Keratinocyte (primary cell): ENCODE measurements at regions not wholly inside any gene's neighbourhood (a gene's known extent, or its start where the extent isn't known, plus 50 kb on each side); places are given as distances from the start of the nearest gene placed in this dataset.

Source experiments
- DNase-seq: peaks from one replicate; pipeline ENCODE4 v3.0.0-alpha.2; 2011; ENCODE audit warnings: low read depth, missing footprints, low spot score
- FAIRE-seq: peaks from 2 replicates; lab custom pipeline; 2011; peaks lifted over from hg19 to GRCh38; lab: Jason Lieb, UNC
- H2AFZ ChIP-seq: 2 replicates; pipeline ENCODE4 v1.6.0; 2012; ENCODE audit warnings: low read length, control low read depth, inconsistent platforms; ENCODE audit not compliant: control insufficient read depth
- H3K27ac ChIP-seq: 2 replicates; pipeline ENCODE4 v1.5.1; 2011; ENCODE audit warnings: low read length; ENCODE audit not compliant: control insufficient read depth, insufficient read depth
- H3K27me3 ChIP-seq: 3 replicates; pipeline ENCODE4 v1.6.0; 2011; ENCODE audit warnings: low read length; ENCODE audit not compliant: control insufficient read depth, insufficient read depth; ENCODE audit errors: extremely low read depth
- H3K36me3 ChIP-seq, 2 experiments: 2 replicates in 1 of 2; 3 replicates in 1 of 2; pipeline ENCODE4 v1.5.1; 2011; ENCODE audit warnings: low read length in 2 of 2, mild to moderate bottlenecking in 1 of 2; ENCODE audit not compliant: control insufficient read depth in 2 of 2, insufficient read depth in 2 of 2; ENCODE audit errors: extremely low read depth in 1 of 2
- H3K4me1 ChIP-seq: 3 replicates; pipeline ENCODE4 v1.5.1; 2011; ENCODE audit warnings: low read length; ENCODE audit not compliant: control insufficient read depth, insufficient read depth; ENCODE audit errors: extremely low read depth
- H3K4me2 ChIP-seq: 3 replicates; pipeline ENCODE4 v1.6.0; 2011; ENCODE audit warnings: low read depth, low read length; ENCODE audit not compliant: control insufficient read depth, insufficient read depth; ENCODE audit errors: extremely low read depth
- H3K4me3 ChIP-seq, 3 experiments: fragments of 200-600 bp in 1 of 3; sonication (generic) in 1 of 3; 2 replicates in 2 of 3; 3 replicates in 1 of 3; pipeline ENCODE4 v1.5.1; 2011 to 2016; ENCODE audit warnings: low read length in 3 of 3, mild to moderate bottlenecking in 3 of 3, control low read depth in 2 of 3, inconsistent platforms in 1 of 3, low read depth in 1 of 3, mixed read lengths in 1 of 3, mixed run types in 1 of 3, moderate library complexity in 1 of 3; ENCODE audit not compliant: control insufficient read depth in 2 of 3, insufficient read depth in 2 of 3; ENCODE audit errors: extremely low read depth in 1 of 3
- H3K79me2 ChIP-seq: 2 replicates; pipeline ENCODE4 v1.6.0; 2012; ENCODE audit warnings: low read length; ENCODE audit not compliant: control insufficient read depth, insufficient read depth
- H3K9ac ChIP-seq: 3 replicates; pipeline ENCODE4 v1.6.0; 2011; ENCODE audit warnings: low read length; ENCODE audit not compliant: control insufficient read depth, insufficient read depth; ENCODE audit errors: extremely low read depth
- H3K9me1 ChIP-seq: 3 replicates; pipeline ENCODE4 v1.6.0; 2011; ENCODE audit warnings: low read length; ENCODE audit not compliant: control insufficient read depth, insufficient read depth; ENCODE audit errors: extremely low read depth
- H3K9me3 ChIP-seq: 2 replicates; pipeline ENCODE4 v1.5.1; 2012; ENCODE audit warnings: low read depth, low read length; ENCODE audit not compliant: control insufficient read depth
- H4K20me1 ChIP-seq: 3 replicates; pipeline ENCODE4 v1.6.0; 2011; ENCODE audit warnings: low read length; ENCODE audit not compliant: control insufficient read depth, insufficient read depth; ENCODE audit errors: extremely low read depth
- EZH2 ChIP-seq: IDR thresholded peaks from one replicate; pipeline ENCODE4 v1.6.1; 2012; ENCODE audit warnings: inconsistent platforms, mild to moderate bottlenecking, low read length, moderate library complexity
- dilution Hi-C: fragments of 300-500 bp; cut with MboI; formaldehyde crosslinking; loops from one replicate; pipeline ENCODE4 v1.7.0; 2020; ENCODE audit warnings: low sequenced_read_pairs; ENCODE audit not compliant: extremely low pct_ligation_motif_present
- TF ChIP-seq, protein P1 (sequence below), 3 experiments: IDR thresholded peaks in 1 of 3; conservative IDR thresholded peaks in 1 of 3; optimal IDR thresholded peaks in 1 of 3; 2 replicates in 2 of 3; 3 replicates in 1 of 3; pipeline versions ENCODE3 to v1.5.1; 2011; ENCODE audit warnings: low read length in 3 of 3, mild to moderate bottlenecking in 3 of 3, moderate library complexity in 2 of 3, control low read depth in 1 of 3, inconsistent platforms in 1 of 3; ENCODE audit not compliant: insufficient read depth in 2 of 3; ENCODE audit errors: extremely low read depth in 1 of 3

DNA sequence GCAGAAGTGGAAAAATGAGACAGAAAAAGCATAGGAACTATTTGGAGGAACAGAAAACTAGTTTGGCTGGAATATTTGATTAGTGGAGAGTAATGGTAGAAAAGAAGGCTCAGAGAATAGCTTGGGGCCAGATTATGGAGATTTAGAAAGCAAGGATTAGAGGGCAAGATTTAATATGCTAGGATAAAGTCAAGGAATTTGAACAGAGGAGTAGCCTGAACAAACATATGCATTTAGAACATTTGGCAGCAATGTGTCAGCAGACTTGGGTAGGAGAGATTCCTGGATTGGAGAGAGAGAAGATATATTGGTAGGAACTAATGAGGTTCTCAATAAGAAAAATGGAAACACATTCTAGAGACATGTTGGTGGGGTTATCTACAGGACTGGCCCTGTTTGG, 229.2 kb upstream of the PKP2 start:
- TF ChIP-seq EZH2, result no peak
- TF ChIP-seq, protein P1, sequence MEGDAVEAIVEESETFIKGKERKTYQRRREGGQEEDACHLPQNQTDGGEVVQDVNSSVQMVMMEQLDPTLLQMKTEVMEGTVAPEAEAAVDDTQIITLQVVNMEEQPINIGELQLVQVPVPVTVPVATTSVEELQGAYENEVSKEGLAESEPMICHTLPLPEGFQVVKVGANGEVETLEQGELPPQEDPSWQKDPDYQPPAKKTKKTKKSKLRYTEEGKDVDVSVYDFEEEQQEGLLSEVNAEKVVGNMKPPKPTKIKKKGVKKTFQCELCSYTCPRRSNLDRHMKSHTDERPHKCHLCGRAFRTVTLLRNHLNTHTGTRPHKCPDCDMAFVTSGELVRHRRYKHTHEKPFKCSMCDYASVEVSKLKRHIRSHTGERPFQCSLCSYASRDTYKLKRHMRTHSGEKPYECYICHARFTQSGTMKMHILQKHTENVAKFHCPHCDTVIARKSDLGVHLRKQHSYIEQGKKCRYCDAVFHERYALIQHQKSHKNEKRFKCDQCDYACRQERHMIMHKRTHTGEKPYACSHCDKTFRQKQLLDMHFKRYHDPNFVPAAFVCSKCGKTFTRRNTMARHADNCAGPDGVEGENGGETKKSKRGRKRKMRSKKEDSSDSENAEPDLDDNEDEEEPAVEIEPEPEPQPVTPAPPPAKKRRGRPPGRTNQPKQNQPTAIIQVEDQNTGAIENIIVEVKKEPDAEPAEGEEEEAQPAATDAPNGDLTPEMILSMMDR (optimal IDR thresholded peaks at IDR 0.05 in 1 of 3, IDR thresholded peaks at IDR 0.05 in 1 of 3, conservative IDR thresholded peaks at IDR 0.05 in 1 of 3; ENCODE audit: extremely low read depth in 1 of 3, insufficient read depth in 2 of 3, low read length in 3 of 3), result no peak
- Histone ChIP-seq H3K4me1 (no peaks in the 10 kb centered on the region), H3K79me2 (no peaks in the 10 kb centered on the region), H3K36me3 (no peaks in the 10 kb centered on the region), H3K9me1 (no peaks in the 10 kb centered on the region), H3K27me3 (no peaks in the 10 kb centered on the region), H2AFZ (no peak overlapping the region), H3K4me2 (no peak overlapping the region), H3K9me3 (no peaks in the 10 kb centered on the region), H3K4me3 (no peak overlapping the region), H3K27ac (no peak overlapping the region), H4K20me1 (no peaks in the 10 kb centered on the region), H3K9ac (no peak overlapping the region)
- FAIRE-seq, result no peak
- DNase-seq, result no peak
- dilution Hi-C loops, result no loop called here

DNA sequence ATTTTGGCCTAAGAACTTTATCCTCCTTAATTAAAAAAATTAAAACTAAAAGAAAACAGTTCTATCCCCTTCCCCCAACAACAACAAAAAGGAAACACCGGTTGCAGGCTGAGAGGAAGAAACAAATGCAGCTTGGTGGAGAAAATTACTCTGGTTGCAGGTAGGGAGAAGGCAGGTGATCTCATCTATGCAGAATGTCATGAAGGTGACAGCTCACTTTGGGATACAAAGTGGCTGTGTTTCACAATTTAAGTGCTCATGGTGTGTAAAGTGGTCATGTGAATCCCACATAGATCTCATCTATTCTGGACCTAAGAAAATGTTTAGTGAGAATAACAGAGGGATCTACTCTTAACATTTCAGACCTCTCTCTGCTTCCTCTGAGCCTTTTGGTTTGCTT, 219.7 kb upstream of the PKP2 start:
- no peak for DNase-seq
- Histone ChIP-seq H3K4me2 (peak overlapping the region; percentile 42), H3K79me2 (no peaks in the 10 kb centered on the region), H3K9me3 (no peaks in the 10 kb centered on the region), H3K27me3 (no peaks in the 10 kb centered on the region), H3K4me3 (peak overlapping the region in 1 of 3 experiments; percentile 41), H2AFZ (peak overlapping the region; percentile 21), H3K36me3 (no peaks in the 10 kb centered on the region), H3K4me1 (peaks cover 3% of the 10 kb centered on the region), H4K20me1 (no peaks in the 10 kb centered on the region), H3K9ac (no peak overlapping the region), H3K9me1 (no peaks in the 10 kb centered on the region), H3K27ac (no peak overlapping the region)
- peak; percentile 73 for FAIRE-seq
- TF ChIP-seq, protein P1 (optimal IDR thresholded peaks at IDR 0.05 in 1 of 3, IDR thresholded peaks at IDR 0.05 in 1 of 3, conservative IDR thresholded peaks at IDR 0.05 in 1 of 3; ENCODE audit: extremely low read depth in 1 of 3, insufficient read depth in 2 of 3, low read length in 3 of 3), result no peak
- no peak for TF ChIP-seq EZH2
- dilution Hi-C loops, result no loop called here
